ENCODE measurements at regions not wholly inside any gene's neighbourhood (a gene's known extent, or its start where the extent isn't known, plus 50 kb on each side); places are given as distances from the start of the nearest gene placed in this dataset.
"Not testable (repeated sequence)": the region's sequence is repeated elsewhere in the genome, so short reads cannot be mapped to it uniquely, and the experiment has no call there.

- no peak overlapping the region for H3K4me3 ChIP-seq (ENCODE audit: low read depth, low read length)
- no peak for DNase-seq (ENCODE audit: low read depth)
Measured at GRCh38 chr1:81505831-81506230, 294.9 kb upstream of the ADGRL2 start.

- not testable (repeated sequence) for H3K4me3 ChIP-seq (ENCODE audit: low read depth, low read length); DNase-seq (ENCODE audit: low read depth)
Measured at GRCh38 chr1:81504820-81505219, 295.9 kb upstream of the ADGRL2 start.

- DNase-seq (ENCODE audit: low read depth); H3K4me3 ChIP-seq (ENCODE audit: low read depth, low read length): not testable (repeated sequence)
Measured at GRCh38 chr1:81502705-81503104, 298.0 kb upstream of the ADGRL2 start.

GRCh38 chr1:81501485-81501884 lies 299.2 kb upstream of the ADGRL2 start:
- H3K4me3 ChIP-seq (ENCODE audit: low read depth, low read length); DNase-seq (ENCODE audit: low read depth): not testable (repeated sequence)

GRCh38 chr1:81499487-81499886 lies 301.2 kb upstream of the ADGRL2 start:
- no peak for DNase-seq (ENCODE audit: low read depth)
- H3K4me3 ChIP-seq (ENCODE audit: low read depth, low read length) = no peak overlapping the region

- no peak for DNase-seq (ENCODE audit: low read depth)
- H3K4me3 ChIP-seq (ENCODE audit: low read depth, low read length) = no peak overlapping the region
Measured at GRCh38 chr1:81498471-81499462, 302.0 kb upstream of the ADGRL2 start.

- no peak for DNase-seq (ENCODE audit: low read depth)
- no peak overlapping the region for H3K4me3 ChIP-seq (ENCODE audit: low read depth, low read length)
Measured at GRCh38 chr1:81496349-81496748, 304.4 kb upstream of the ADGRL2 start.

- DNase-seq (ENCODE audit: low read depth) = no peak
- no peak overlapping the region for H3K4me3 ChIP-seq (ENCODE audit: low read depth, low read length)
Measured at GRCh38 chr1:81493102-81493869, 307.4 kb upstream of the ADGRL2 start.

- DNase-seq (ENCODE audit: low read depth) = no peak
- no peak overlapping the region for H3K4me3 ChIP-seq (ENCODE audit: low read depth, low read length)
Measured at GRCh38 chr1:81492628-81493027, 308.1 kb upstream of the ADGRL2 start.

GRCh38 chr1:81490614-81491013 lies 310.1 kb upstream of the ADGRL2 start:
- DNase-seq (ENCODE audit: low read depth) = no peak
- no peak overlapping the region for H3K4me3 ChIP-seq (ENCODE audit: low read depth, low read length)

- no peak for DNase-seq (ENCODE audit: low read depth)
- H3K4me3 ChIP-seq (ENCODE audit: low read depth, low read length) = no peak overlapping the region
Measured at GRCh38 chr1:81489372-81489934, 311.3 kb upstream of the ADGRL2 start.

- H3K4me3 ChIP-seq (ENCODE audit: low read depth, low read length) = no peak overlapping the region
- no peak for DNase-seq (ENCODE audit: low read depth)
Measured at GRCh38 chr1:81484284-81484683, 316.4 kb upstream of the ADGRL2 start.

- DNase-seq (ENCODE audit: low read depth) = no peak
- no peak overlapping the region for H3K4me3 ChIP-seq (ENCODE audit: low read depth, low read length)
Measured at GRCh38 chr1:81478219-81478618, 322.5 kb upstream of the ADGRL2 start.

GRCh38 chr1:81477710-81478109 lies 323.0 kb upstream of the ADGRL2 start:
- peak; percentile 16 for DNase-seq (ENCODE audit: low read depth)

GRCh38 chr1:81472387-81472786 lies 328.3 kb upstream of the ADGRL2 start:
- DNase-seq (ENCODE audit: low read depth) = no peak

More at GRCh38 chr1:81477710-81478109, 323.0 kb upstream of the ADGRL2 start:
- H3K4me3 ChIP-seq (ENCODE audit: low read depth, low read length) = no peak overlapping the region

GRCh38 chr1:81471255-81471654 lies 329.5 kb upstream of the ADGRL2 start:
- no peak overlapping the region for H3K4me3 ChIP-seq (ENCODE audit: low read depth, low read length)
- no peak for DNase-seq (ENCODE audit: low read depth)

More at GRCh38 chr1:81472387-81472786, 328.3 kb upstream of the ADGRL2 start:
- no peak overlapping the region for H3K4me3 ChIP-seq (ENCODE audit: low read depth, low read length)

- no peak overlapping the region for H3K4me3 ChIP-seq (ENCODE audit: low read depth, low read length)
- no peak for DNase-seq (ENCODE audit: low read depth)
Measured at GRCh38 chr1:81470275-81470674, 330.5 kb upstream of the ADGRL2 start.

- no peak for DNase-seq (ENCODE audit: low read depth)
- no peak overlapping the region for H3K4me3 ChIP-seq (ENCODE audit: low read depth, low read length)
Measured at GRCh38 chr1:81467383-81467782, 333.4 kb upstream of the ADGRL2 start.

- DNase-seq (ENCODE audit: low read depth) = no peak
- no peak overlapping the region for H3K4me3 ChIP-seq (ENCODE audit: low read depth, low read length)
Measured at GRCh38 chr1:81466961-81467360, 333.8 kb upstream of the ADGRL2 start.

Data from skeletal muscle cell (primary cell).